Stimulated activated CD4-positive, alpha-beta T cell treated with anti-CD3 and anti-CD28 coated beads, TNF-alpha, amount 100 ng/mL, for 48 hours (primary cell): ENCODE measurements at regions not wholly inside any gene's neighbourhood (a gene's known extent, or its start where the extent isn't known, plus 50 kb on each side); places are given as distances from the start of the nearest gene placed in this dataset.
"Not testable (repeated sequence)": the region's sequence is repeated elsewhere in the genome, so short reads cannot be mapped to it uniquely, and the experiment has no call there.

Experiments
- DNase-seq, 3 donors: peaks; one replicate each; pipeline ENCODE4 v3.0.0-alpha.2; 2020; ENCODE audit warnings: low read depth in 3 of 3

DNA sequence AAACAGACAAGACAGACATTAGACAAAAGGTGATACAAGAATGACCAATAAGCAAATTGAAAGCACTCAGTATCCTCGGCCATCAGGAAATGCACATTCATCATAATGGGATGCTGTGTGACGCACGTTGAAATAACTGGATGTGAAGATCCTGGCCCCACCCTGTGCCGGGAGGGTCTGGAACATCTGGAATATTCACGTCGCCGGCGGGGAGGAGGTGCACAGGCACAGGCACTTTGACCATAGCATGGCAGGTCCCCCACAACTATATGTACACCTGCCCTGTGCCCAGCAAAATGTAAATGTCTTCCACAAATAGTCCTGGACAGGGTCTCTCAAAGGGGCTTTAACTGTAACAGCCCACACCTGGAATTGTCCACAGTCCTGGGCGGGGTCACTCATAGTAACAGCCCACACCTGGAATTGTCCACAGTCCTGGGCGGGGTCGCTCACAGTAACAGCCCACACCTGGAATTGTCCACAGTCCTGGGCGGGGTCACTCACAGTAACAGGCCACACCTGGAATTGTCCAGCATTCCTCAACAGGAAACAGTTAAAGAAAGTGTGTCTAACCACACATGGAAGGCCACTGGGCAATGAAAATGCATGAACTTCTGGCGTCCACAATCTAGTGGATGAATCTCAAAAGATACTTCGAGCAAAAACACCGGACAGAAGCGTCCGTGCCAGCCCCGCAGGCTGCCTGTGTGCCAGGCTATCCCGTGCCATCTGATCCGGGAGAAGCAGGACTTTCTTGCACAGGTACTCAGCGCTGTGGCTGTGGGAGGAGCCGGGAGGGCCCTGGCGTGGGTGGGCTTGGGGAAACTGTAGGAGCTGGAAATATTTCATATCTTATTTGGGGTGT, 113.4 kb downstream of the RTP5 start:
- DNase-seq = no peak

DNA sequence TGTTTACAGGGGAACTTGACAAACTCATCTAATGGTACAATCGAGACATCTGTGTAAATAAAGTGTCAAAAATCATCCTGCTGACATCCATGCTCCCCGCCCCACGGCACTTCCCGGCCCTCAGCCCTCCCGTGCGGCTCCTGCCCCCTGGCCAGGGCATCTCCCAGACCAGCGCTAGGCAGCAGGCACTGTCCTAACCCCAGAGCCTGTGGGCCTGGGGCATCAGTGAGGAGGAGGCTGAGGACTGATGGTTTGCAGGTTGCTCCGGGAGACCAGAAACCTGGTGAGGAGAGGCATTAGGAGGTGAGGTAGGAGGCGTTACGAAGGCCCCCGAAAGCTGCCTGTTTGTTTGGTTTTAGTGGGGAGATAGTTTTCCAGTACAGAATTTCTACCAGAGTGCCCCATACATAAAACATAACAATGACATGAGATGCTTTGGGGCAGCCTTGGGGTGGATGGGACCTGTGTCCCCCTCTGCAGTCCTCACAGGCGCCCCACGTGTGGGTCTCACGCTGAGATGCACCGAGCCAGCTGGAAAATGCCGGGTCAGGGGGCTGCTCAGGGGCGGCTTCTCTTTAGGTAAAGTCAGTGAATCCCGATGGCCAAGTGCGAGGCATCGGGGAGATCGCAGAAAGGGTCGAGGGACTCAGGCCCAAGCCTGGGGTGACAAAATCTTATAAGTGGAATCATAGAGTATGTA, 114.2 kb downstream of the RTP5 start:
- DNase-seq = no peak

DNA sequence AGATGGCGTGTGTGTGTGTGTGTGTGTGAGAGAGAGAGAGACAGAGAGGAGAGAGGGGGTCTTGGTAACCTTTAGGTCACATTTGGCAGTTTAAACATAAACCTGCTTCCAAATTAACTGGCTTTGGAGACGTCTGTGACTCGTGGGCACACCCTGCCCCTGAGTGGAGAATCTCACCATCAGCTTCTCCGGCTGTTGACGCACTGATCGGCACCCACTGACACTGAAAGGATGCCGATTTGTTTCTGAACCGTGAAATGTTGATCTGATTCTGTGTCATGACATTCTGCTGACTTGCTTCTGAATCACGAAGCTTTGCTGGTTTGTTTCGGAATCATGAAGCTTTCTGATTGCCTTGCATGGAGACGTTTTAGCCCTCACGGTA, 114.7 kb downstream of the RTP5 start:
- DNase-seq = no peak

DNA sequence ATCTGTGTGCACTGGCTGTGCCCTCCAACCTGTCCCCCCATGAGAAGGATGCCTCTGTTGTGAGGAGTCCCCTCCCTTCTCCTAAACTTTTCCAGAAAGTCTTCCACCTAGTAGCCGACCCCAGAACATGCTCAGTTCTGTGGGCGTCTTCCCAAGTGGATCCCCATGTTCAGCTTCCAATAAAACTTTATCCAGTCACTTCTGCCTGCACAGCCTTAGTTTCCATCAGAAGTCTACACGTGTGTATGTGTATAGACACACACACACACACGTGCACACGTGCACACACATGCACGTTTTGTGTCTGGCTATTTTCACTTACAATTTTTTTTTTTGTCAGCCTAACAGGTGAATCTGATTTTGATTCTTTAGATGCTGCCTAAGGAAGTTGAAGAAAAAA, 115.1 kb downstream of the RTP5 start:
- no peak for DNase-seq

DNA sequence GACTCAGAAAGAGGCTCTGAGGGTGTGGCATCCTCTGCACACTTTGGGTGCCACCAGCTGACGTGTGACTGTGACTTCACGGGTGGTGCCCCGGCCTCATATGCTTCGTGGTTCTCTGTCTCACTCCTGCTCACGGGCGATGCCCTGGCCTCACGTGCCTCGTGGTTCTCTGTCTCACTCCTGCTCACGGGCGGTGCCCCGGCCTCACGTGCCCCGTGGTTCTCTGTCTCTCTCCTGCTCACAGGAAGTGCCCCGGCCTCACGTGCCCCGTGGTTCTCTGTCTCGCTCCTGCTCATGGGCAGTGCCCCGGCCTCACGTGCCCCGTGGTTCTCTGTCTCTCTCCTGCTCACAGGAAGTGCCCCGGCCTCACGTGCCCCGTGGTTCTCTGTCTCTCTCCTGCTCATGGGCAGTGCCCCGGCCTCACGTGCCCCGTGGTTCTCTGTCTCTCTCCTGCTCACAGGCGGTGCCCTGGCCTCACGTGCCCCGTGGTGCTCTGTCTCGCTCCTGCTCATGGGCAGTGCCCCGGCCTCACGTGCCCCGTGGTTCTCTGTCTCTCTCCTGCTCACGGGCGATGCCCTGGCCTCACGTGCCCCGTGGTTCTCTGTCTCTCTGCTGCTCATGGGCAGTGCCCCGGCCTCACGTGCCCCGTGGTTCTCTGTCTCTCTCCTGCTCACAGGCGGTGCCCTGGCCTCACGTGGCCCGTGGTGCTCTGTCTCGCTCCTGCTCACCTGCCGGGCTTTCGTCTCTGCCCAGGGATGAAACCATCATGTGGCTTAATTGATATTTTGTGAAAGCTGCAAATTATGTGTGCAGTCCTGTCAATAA, 115.8 kb downstream of the RTP5 start:
- not testable (repeated sequence) for DNase-seq

DNA sequence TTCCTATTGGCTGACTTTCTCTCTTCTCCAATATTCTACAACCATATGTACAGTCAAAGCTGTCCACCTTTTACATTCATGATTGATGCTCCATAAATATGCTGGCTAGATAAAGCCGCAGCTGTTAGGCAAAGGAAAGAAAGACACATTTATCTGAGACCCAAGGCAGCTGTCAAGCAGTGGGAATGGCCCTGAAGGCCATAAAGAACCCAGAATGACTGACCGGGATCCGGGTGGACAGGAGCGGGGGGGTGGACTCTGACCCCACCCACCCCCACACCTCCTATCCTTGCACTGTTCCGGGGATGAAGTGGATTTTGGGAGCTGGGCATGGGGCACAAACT, 116.4 kb downstream of the RTP5 start:
- DNase-seq = no peak

DNA sequence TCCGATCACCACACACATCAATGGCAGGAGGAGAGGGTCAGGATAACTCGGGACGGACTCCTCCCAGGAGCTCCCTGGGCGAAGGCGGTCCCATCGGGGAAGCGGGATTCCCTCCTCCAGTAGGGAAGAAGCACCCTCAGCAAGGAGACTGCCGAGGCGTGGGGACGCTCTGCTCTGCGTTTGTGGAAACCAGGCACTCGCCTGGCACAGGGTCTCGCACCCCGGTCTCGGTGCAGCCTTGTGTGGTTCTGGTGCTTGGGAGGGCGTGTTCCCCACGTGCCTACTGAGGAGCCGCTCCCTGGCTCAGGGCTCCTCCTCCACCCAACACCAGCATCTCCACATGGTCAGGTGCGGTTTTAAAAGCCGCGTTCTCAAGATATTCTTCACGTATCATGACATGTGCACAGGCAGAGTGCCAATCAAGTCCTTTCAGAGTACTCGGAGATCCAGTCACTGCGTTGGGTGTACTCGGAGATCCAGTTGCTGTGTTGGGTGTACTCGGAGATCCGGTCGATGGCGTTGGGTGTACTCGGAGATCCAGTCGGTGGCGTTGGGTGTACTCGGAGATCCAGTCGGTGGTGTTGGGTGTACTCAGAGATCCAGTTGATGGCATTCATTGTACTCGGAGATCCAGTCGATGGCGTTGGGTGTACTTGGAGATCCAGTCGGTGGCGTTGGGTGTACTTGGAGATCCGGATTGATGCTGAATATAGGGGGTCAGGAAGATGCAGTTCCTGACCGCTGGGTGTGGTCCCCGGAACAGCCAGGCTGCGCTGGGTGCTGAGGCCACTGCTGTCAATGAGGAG, 117.5 kb downstream of the RTP5 start:
- no peak for DNase-seq

DNA sequence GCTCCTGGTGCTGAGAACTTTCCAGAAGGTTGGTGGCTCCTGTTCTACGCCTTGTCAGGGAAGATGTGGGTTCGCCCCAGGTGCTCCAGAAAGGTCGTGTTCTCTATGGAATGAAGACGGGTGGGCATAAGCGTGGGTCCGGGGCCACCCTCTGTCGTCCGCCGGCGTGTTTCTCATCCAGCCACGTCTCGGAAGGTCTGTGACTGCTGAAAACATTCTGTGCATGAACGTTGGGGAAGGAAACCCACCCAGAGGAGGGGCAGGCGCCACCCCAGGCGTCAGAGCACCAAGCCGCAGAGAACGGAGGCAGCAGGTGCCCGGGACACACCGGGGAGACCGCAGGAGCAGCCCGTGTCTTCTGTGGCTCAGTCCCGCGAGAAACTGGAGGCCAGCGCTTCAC, 118.2 kb downstream of the RTP5 start:
- DNase-seq = no peak

DNA sequence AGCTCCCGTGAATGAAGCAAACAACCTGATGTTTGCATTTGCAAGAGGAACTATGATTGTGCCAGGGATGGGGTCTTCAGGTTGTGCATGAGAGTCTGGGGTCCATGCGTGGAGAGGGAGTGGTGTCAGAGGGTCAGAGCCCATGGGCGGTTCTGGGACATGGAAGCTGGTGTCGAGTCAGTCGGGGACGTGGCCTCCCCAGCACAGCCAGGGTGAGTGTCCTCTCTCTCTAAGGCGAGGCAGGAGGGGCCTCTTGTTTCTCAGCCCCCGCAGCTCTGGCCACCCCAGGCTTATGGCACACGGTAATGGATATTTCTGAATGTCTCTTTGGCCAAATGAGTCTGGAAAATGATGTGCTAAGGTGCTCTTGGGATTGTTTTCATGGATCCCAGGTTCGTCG, 118.6 kb downstream of the RTP5 start:
- no peak for DNase-seq

DNA sequence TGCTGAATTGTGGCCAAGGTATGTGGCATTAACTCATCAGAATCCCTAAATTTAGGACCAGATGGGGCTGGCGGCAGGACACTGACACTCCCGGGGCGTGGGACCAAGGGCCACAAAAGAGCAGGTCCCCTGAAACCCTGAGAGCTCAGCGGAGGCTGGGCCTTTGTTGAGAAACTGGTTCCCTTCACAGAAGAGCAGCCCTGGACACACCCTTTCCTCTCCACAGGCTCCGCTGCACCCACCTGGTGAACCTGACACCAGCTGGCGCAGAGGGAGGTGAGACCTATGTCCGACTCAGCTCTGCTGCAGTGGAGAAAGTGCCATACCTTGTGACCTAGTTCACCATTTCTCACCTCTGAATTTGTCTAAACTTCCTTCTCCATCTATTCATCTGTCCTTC, 119.5 kb downstream of the RTP5 start:
- DNase-seq = no peak

DNA sequence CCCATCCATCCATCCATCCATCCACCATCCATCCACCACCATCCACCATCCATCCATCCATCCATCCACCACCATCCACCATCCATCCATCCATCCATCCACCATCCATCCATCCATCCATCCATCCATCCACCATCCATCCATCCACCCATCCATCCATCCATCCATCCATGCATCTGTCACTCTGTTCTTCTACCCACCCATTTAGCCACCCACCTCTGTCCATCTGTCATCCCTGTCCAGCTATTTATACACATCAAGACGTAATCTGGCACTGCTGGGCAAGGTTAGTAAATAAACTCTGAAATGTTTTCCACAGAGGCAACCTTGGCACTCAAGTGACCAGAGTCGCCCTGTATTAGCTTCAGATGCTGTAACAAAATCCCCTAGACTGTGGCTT, 120.9 kb downstream of the RTP5 start:
- no peak for DNase-seq

DNA sequence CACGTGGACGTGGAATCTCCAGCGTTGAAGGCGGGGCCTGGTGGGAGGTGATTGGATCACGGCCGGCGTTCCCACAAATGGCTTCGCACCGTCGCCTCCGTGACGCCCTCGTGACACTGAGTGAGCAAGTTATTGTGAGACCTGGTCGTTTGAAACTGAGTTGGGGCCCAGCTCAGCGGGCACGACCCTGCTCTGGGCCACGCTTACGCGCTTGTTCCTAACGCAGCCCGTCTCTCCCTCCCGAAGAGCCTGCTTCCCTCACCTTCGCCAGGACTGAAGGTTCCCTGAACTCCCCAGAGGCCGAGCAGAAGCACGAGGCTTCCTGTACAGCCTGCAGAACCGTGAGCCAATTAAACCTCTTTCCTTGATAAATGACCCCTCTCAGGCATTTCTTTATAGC, 121.8 kb downstream of the RTP5 start:
- DNase-seq = no peak

DNA sequence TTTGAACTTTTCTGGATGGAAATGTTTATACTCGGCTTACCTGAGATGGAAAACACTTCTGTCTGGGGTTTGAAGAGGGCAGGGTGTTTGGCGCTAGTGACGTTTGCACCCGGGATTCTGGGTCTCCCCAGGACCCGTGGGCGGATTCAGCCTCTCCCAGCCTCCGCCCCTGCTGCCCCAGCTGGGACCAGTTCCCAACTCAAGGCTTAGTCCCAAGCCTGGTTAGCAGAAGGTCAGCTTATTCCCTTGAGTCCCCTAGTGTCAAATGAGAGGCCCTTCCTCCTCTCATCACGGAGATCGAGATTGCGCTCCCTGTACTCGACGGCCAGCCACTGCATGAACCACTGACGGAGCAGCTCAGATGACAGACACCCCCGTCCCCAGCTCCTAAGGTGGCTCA, 123.2 kb downstream of the RTP5 start:
- DNase-seq = no peak

DNA sequence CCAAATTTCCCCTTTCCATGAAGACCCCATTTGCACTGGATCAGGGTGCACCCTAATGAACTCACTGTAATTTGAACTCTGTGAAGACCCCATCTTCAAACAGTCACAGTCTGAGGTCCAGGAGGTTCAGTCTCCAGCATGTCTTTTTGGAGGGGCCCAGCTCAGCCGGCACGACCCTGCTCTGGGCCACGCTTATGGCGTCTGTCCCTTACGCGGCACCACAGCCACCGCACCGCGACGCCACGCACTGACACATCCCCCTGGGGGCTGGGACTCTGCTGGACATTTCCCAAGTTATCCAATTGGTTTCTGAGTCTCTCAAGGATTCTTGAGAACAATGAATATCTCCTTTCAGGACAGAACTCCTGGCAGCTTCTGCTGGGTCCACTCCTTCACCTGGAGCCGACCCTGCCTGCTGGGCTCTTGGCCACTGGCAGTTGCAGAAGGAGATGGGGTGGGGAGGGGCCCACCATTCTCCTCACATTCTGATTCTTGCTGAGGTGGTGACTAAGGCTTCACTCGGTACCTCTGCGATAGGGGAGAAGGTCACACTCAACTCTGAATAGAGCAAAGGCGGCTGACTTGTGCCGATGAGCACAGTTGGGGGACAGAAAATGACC, 124.0 kb downstream of the RTP5 start:
- DNase-seq = no peak

DNA sequence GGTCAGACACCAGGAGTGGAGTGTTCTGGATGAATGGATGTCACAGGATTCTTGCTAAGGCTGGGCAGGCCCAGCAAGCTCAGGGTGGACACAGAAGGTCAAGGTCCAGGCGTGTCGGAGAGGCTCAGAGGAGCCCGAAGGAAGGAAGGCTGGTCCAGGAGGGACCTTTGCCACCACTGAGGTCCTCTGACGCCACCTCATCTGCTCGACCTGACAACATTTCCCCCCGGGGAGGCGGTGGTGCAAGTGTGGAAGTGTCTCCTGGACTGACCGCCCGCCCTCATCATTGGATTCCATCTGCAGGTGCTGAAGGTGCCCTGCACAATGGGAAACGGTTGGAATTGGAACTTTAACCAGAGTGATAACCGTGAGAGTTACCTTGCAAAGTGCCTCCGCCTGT, 124.6 kb downstream of the RTP5 start:
- DNase-seq = no peak

DNA sequence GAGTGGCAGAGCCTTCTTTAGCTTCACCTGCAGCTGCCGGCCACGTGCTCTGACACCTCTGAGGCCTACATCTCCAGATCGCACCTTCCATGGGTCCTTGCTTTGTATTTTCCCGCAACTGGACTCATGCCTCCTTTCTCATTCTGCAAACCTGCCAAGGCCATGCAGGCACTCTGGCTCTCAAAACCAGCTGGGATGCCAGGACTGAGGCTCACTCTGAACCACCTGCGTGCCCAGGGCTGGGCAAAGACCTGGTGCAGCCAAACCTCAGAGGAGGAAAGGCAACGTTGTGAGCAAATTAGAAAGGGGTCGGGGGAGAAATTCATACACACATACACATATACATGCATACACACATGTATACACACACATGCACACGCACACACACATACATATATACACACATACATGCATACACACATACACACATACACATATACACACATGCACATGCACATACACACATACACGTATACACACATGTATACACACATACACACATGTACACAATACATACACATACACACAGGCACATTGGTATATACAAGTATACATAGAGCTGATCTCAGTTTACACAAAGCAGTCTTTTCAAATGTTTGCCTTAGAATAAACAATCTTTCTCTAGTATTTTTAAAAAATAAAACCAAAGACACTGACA, 125.2 kb downstream of the RTP5 start:
- DNase-seq = no peak

DNA sequence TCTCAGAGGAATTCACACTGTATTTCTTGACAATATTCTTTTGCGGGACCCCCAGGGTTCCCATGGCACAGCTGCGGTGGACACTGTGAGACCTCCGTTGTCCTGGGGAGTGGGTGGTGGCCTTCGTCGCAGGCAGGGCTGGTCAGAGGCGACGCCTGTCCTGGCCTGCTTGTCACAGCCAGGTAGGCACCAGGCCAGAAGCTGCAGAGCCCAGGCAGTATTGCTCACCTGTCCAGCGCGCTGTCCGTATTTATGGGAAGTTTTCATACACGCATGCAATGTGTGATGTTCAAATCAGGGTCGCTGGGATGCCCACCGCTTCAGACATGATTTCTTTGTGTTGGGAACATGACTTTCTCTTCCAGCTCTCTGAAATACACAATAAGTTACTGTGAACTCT, 126.6 kb downstream of the RTP5 start:
- DNase-seq = no peak

DNA sequence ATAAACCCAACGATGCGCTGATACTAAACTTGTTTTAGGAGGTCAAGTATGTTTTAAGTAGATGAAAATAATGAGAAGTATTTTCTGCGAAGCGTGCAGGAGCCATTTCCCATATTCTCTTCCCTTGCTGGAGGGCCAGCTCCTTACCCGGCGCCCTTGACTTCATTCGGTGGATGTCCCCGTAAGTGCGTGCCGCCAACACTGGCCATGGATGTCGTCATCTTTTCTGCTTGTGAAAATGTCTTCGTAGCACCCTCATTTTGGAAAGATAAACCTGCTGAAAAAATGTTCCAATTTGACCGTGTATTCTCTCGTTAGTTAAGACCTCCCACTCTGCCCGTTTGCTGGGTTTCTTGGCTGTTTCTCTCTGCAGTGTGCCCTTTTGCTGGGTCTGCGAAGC, 127.5 kb downstream of the RTP5 start:
- no peak for DNase-seq

DNA sequence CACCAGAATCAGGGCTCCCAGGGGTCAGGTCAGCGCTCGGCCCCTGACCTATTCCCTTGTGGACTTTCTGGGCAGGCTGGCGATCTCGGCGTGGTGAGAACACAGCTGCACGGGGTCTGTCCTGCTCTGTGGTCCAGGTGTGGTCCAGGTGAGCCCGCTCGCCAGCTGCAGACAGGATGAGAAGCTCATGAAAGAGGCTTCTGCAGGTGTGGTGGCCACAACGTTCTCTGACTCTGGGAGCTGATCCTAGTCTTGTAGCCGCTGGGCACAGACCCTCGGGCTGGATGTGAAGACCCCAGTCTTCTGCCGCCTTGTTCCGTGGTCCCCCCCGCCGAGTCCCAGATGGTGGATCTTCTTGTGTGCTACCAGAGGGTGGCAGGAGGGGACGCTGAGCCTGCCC, 129.7 kb downstream of the RTP5 start:
- DNase-seq = no peak

DNA sequence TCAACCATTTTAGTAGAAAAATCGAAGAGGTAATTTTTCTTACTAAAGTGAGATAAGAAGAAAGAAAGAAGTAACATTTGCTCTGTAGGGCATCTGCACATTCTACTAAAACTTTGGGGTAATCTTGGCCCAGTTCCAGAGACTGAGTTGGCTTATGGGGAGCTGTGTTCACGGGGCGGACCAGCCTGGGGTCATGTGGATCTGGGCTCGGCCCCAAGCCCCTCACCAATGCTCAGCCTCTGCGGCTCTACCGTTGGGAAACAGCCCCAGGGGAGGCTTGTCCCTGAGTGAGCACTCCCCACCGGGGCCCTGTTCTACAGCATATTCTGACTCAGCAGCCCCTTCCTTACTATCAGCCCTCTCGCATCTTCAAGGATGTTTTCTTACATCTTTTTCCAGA, 132.3 kb downstream of the RTP5 start:
- DNase-seq = no peak

DNA sequence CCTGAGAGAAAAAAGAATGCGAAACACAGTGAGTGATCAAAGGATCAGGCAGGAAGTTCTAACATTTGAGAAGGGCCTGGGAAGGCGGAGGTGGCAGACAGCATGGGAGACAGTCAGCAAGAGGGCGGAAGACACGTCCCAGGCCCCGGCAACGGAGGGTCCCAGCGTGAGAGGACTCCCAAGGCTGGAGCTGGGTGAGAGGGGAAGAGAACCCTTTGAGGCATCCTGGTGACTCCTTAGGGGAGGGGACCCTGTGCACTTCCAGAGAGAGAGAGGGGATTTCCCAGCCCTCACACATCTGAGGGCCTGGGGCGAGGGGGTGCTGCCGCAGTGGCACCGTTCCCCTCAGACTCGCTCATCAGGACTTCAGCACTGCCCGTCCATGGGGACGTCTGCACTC, 133.4 kb downstream of the RTP5 start:
- DNase-seq = no peak
